Left lung (tissue), 4 donors: ENCODE measurements at regions not wholly inside any gene's neighbourhood (a gene's known extent, or its start where the extent isn't known, plus 50 kb on each side); places are given as distances from the start of the nearest gene placed in this dataset.

Experiments
- ATAC-seq: fragments of 200-7000 bp; cut with Tn5 transposase; one replicate; pipeline ENCODE4 v1.9.1; 2020; ENCODE audit warnings: moderate library complexity
- DNase-seq, 4 donors: peaks; one replicate each; pipeline ENCODE4 v3.0.0-alpha.2; 2013 to 2020
- H3K27ac ChIP-seq, 2 donors: fragments of 200-600 bp; sonication (generic) in 1 of 2; one replicate each; pipeline versions ENCODE4 v1.5.0 to v1.8.0; 2020 to 2021
- H3K27me3 ChIP-seq, 2 donors: fragments of 200-600 bp; sonication (generic) in 1 of 2; one replicate each; pipeline versions ENCODE4 v1.5.0 to v1.8.0; 2020 to 2021
- H3K36me3 ChIP-seq, 2 donors: fragments of 200-600 bp; sonication (generic) in 1 of 2; one replicate each; pipeline versions ENCODE4 v1.5.0 to v1.8.0; 2020 to 2021
- H3K4me1 ChIP-seq, 2 donors: fragments of 200-600 bp; one replicate each; pipeline ENCODE4 v1.8.0; 2021
- H3K4me3 ChIP-seq, 2 donors: fragments of 200-600 bp; sonication (generic) in 1 of 2; one replicate each; pipeline versions ENCODE4 v1.5.0 to v1.8.0; 2020 to 2021; ENCODE audit warnings: mild to moderate bottlenecking in 1 of 2
- H3K9me3 ChIP-seq, 2 donors: fragments of 200-600 bp; sonication (generic) in 1 of 2; one replicate each; pipeline versions ENCODE4 v1.5.0 to v1.8.0; 2020 to 2021
- CTCF ChIP-seq, 2 donors: fragments of 200-600 bp; sonication (generic) in 1 of 2; IDR thresholded peaks; one replicate each; pipeline versions ENCODE4 v1.5.0 to v1.8.0; 2021; ENCODE audit warnings: antibody characterized with exemption in 2 of 2
- intact Hi-C, 2 donors: fragments of 100-400 bp; cut with DNase I; formaldehyde crosslinking; loops; one replicate each; pipeline versions ENCODE4 v1.11.2 to v1.14.2; 2022
- donor health status: DM: no; HTN: yes; CAD: no.
- donor health status: DM: no; HTN: no; CAD: no.

- H3K9me3 ChIP-seq = no peaks in the 10 kb centered on the region
- intact Hi-C loops = loop anchor here in 1 of 2 donors (10.0 kb wide), 1 partner anchor 60 kb away; no protein-coding TSS in a partner anchor
- no peak for ATAC-seq
- no peak overlapping the region for H3K27ac ChIP-seq
- H3K4me1 ChIP-seq = no peaks in the 10 kb centered on the region
- TF ChIP-seq CTCF (IDR thresholded peaks at IDR 0.05) = no peak
- H3K4me3 ChIP-seq = no peak overlapping the region
- no peaks in the 10 kb centered on the region for H3K36me3 ChIP-seq
- H3K27me3 ChIP-seq = no peaks in the 10 kb centered on the region
- DNase-seq = no peak
Observed at GRCh38 chrX:68934421-68934820, 105.6 kb downstream of the EFNB1 start.

- Histone ChIP-seq H3K27ac (no peak overlapping the region), H3K4me3 (no peak overlapping the region), H3K36me3 (no peaks in the 10 kb centered on the region), H3K4me1 (no peaks in the 10 kb centered on the region), H3K9me3 (no peaks in the 10 kb centered on the region), H3K27me3 (no peaks in the 10 kb centered on the region)
- intact Hi-C loops = loop anchor here in 1 of 2 donors (10.0 kb wide), 1 partner anchor 62 kb away; no protein-coding TSS in a partner anchor
- DNase-seq (peak in 1 of 4 donors; percentile 5), ATAC-seq (no peak)
- TF ChIP-seq CTCF (IDR thresholded peaks at IDR 0.05) = no peak
Observed at GRCh38 chrX:68932611-68933010, 103.8 kb downstream of the EFNB1 start.

GRCh38 chrX:68931345-68931744 lies 102.5 kb downstream of the EFNB1 start:
- Histone ChIP-seq H3K27me3 (no peaks in the 10 kb centered on the region), H3K4me1 (no peaks in the 10 kb centered on the region), H3K9me3 (no peaks in the 10 kb centered on the region), H3K27ac (no peak overlapping the region), H3K4me3 (no peak overlapping the region), H3K36me3 (no peaks in the 10 kb centered on the region)
- TF ChIP-seq CTCF (IDR thresholded peaks at IDR 0.05) = no peak
- intact Hi-C loops = loop anchor here in 1 of 2 donors (10.0 kb wide), 1 partner anchor 63 kb away; no protein-coding TSS in a partner anchor
- peak; percentile 39 for ATAC-seq
- peak in 1 of 4 donors; percentile 35 for DNase-seq

GRCh38 chrX:68930542-68931317 lies 101.9 kb downstream of the EFNB1 start:
- no peak for DNase-seq
- intact Hi-C loops = loop anchor here in 1 of 2 donors (10.0 kb wide), 1 partner anchor 64 kb away; no protein-coding TSS in a partner anchor
- Histone ChIP-seq H3K4me3 (no peak overlapping the region), H3K36me3 (no peaks in the 10 kb centered on the region), H3K27me3 (no peaks in the 10 kb centered on the region), H3K9me3 (no peaks in the 10 kb centered on the region), H3K4me1 (no peaks in the 10 kb centered on the region), H3K27ac (no peak overlapping the region)
- no peak for TF ChIP-seq CTCF (IDR thresholded peaks at IDR 0.05)
- ATAC-seq = no peak

GRCh38 chrX:68929332-68930150 lies 100.7 kb downstream of the EFNB1 start:
- H3K4me3 ChIP-seq = no peak overlapping the region
- DNase-seq (no peak), ATAC-seq (peak; percentile 43)
- TF ChIP-seq CTCF (IDR thresholded peaks at IDR 0.05) = no peak
- intact Hi-C loops = loop anchor here in 1 of 2 donors (10.0 kb wide), 1 partner anchor 65 kb away; no protein-coding TSS in a partner anchor
- H3K9me3 ChIP-seq = no peaks in the 10 kb centered on the region
- H3K36me3 ChIP-seq = no peaks in the 10 kb centered on the region
- no peaks in the 10 kb centered on the region for H3K27me3 ChIP-seq
- no peaks in the 10 kb centered on the region for H3K4me1 ChIP-seq
- peak overlapping the region in 1 of 2 donors; percentile 13 for H3K27ac ChIP-seq
